C4-2B (cell line): ENCODE measurements at regions not wholly inside any gene's neighbourhood (a gene's known extent, or its start where the extent isn't known, plus 50 kb on each side); places are given as distances from the start of the nearest gene placed in this dataset.

Source experiments
- H3K27ac ChIP-seq: fragments of 450-650 bp; 2 replicates; pipeline ENCODE4 v1.5.1; 2017
- ZFX ChIP-seq: fragments of 450-650 bp; IDR thresholded peaks from 2 replicates; pipeline ENCODE4 v1.6.1; 2017
- TF ChIP-seq, protein P1 (sequence below): fragments of 450-650 bp; conservative IDR thresholded peaks from 2 replicates; pipeline ENCODE4 v1.5.1; 2017; ENCODE audit warnings: mild to moderate bottlenecking

DNA sequence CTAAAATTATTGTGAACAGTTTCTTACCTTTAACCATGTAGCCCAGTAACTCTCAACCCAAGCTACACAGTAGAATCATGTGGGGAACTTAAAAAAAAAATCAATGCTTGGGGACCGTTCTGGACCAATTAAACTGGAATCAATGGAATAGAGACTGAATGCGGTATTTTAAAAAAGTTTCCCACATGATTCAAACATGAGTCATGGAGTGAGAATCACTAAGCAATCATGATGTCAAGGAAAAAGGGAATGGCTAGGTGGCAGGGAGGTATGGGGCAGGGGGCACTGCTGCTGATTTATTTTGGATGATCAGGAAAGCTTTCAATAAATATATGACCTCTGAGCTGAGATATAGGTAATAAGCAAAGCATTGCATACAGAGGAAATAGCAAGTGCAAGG lies 250.5 kb upstream of the RORA start:
- TF ChIP-seq, protein P1, sequence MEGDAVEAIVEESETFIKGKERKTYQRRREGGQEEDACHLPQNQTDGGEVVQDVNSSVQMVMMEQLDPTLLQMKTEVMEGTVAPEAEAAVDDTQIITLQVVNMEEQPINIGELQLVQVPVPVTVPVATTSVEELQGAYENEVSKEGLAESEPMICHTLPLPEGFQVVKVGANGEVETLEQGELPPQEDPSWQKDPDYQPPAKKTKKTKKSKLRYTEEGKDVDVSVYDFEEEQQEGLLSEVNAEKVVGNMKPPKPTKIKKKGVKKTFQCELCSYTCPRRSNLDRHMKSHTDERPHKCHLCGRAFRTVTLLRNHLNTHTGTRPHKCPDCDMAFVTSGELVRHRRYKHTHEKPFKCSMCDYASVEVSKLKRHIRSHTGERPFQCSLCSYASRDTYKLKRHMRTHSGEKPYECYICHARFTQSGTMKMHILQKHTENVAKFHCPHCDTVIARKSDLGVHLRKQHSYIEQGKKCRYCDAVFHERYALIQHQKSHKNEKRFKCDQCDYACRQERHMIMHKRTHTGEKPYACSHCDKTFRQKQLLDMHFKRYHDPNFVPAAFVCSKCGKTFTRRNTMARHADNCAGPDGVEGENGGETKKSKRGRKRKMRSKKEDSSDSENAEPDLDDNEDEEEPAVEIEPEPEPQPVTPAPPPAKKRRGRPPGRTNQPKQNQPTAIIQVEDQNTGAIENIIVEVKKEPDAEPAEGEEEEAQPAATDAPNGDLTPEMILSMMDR: no peak

DNA sequence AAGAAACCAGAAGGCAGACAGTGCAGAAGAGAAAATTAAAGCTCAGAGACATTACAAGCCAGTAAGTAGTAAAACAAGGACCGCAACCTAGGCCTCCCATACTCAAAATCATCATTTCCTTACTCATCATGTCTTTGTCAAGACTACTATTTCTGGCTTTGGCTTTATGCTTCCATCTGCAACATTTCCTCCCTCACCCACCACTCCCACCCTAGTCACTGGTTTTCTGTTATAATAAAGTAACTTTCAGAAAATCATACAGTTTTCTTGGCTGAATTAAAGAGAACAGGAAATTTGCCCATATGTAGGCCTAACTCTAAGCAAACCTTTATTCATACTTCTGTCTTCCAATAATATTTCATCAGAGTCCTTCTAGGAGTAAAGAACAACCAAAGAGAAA lies 247.6 kb upstream of the RORA start:
- TF ChIP-seq, protein P1: no peak
- no peak for TF ChIP-seq ZFX
- H3K27ac ChIP-seq: no peak overlapping the region

More for the DNA sequence above, 250.5 kb upstream of the RORA start:
- H3K27ac ChIP-seq: no peak overlapping the region

DNA sequence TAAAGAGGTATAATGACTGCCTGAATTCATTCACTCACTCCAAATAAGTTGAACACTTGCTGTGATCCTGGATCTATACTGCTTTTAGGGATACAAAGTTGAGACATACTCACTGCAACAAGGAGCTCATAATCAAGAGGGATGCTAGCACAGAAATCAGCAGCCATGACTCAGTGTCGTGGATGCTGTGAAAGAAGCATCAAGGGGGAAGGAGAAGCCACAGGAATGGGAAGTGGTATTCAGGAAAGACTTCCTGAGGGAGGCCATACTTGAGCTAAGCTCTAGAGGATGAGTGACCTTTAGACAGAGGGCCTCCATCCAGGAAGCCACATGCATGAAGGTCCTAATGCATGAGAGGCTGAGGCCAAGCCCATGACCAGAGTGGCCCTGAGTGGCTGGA lies 245.7 kb upstream of the RORA start:
- TF ChIP-seq ZFX: no peak
- TF ChIP-seq, protein P1: no peak
- no peak overlapping the region for H3K27ac ChIP-seq

DNA sequence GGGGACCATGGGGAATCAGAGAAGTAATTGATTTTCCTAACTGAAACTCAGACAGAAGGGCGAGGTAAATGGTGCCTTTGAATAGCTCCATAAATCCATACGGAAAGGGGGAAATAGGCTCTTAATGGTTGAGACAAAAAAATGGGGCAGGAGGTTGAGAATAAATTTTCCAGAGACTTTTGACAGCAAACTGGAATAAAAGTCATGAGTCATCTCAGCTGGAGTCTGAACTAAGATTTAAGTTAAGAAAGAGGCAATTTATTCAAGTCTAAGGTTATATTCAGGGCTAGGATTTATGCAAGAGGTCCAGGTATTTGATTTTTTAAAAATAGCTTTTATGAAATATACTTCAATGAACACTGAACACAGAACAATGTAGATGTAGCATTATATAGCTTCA lies 238.7 kb upstream of the RORA start:
- H3K27ac ChIP-seq: no peak overlapping the region
- TF ChIP-seq, protein P1: no peak
- no peak for TF ChIP-seq ZFX

DNA sequence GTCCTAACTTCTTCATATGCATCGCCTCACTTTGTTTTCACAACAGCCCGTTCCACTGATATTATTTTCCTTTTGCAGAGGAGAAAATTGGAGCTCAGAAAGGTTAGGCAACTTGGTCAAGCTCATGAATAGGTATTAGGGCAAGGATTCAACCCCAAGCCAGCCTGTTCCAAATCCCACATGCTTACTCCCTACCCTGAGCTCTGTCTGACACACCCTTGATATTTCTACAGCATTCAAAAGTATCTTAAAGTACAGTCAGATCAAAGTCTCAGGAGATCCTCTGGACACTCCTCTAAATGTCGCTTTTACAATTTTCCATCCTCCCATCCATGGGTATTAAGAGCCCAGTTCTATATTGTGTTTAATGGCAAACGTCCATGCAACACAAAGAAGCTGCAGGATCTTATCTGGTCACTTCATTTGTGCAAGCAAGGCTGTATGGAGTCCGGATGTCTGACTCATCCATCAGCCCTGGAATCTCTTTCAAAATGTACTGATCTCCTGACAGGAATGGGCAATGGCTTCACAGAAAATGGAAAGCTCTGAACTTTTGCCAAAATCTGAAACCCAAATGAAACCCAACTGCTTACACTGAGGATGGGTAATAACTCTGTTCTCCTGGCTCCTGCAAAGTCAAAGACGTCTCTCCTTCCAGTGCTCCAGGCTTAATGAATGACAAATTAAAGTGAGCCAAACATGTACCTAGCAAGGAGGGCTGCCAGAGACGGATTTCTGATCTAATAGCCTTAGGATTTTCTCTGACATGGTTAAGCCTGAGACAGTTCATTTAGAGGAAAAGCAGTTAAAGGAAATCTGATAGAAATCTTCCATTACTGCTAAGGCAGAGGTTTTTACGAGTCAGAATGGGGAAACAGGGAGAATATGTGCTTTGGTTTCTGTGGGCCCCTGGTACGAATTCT lies 230.9 kb upstream of the RORA start:
- H3K27ac ChIP-seq: no peak overlapping the region; the same call in 1 of the 2 replicates
- TF ChIP-seq, protein P1: no peak
- no peak for TF ChIP-seq ZFX

DNA sequence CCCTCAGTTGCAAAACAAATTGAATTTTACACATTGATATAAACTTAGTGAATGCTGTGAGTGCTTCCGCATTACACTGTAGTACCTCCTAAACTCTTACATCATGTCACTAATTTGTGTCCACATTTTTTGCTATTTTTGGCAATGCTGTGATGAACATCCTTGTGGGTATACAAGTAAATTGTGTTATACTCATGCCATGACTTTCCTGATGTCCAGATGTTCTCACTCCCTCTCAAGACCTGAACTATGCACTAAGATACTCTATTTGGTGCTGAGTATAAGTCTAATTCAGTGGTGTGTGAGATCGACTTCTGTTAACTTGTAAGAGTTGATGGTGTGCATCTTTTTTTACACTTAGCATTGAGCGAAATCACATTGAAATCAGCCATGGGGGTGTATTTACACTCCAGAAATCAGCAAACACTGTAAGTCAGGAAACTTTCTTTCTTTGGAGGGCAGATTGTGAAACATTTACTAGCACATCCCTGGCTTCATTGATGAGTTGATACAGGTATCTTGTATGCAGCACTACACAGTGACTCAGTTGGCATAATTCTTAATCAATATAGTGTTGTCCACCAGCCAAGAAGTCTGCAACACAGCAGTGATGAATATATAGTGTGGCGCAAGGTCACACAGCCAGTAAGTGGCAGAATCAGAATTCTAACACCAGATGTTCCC lies 228.1 kb upstream of the RORA start:
- TF ChIP-seq, protein P1: no peak
- TF ChIP-seq ZFX: no peak
- H3K27ac ChIP-seq: no peak overlapping the region

DNA sequence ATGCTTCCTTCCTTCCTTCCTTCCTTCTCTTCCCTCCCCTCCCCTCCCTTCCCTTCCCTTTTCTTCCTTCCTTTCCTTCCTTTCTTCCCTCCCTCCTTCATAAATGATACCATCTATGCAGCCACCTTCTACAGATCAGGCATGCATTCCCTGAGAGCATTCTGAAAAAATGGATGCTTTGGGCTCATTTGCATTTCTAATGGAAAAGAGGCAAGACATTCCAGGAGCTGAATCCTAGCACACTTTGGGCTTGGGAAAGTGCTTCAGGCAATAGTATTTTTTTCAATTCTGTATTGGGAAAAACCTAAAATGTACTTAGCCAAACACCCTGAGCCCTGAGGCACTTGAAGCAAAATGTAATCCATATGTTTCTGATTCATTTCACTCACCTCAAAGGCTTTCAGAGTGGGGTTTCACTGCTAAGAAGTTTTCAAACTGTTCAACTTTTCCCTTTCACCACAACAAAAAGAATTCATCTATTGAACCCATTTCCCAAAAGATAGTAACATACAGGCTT lies 220.1 kb upstream of the RORA start:
- TF ChIP-seq ZFX: no peak
- TF ChIP-seq, protein P1: no peak
- no peak overlapping the region for H3K27ac ChIP-seq
